NCI-H2196 treated with DMSO at 0.1 percent for 48 hours (cell line): ENCODE measurements at regions not wholly inside any gene's neighbourhood (a gene's known extent, or its start where the extent isn't known, plus 50 kb on each side); places are given as distances from the start of the nearest gene placed in this dataset.

ENCODE experiments used
- DNase-seq: peaks from one replicate; lab custom pipeline; 2025; ENCODE audit not compliant: unreplicated experiment; lab: John Stamatoyannopoulos, UW

DNA sequence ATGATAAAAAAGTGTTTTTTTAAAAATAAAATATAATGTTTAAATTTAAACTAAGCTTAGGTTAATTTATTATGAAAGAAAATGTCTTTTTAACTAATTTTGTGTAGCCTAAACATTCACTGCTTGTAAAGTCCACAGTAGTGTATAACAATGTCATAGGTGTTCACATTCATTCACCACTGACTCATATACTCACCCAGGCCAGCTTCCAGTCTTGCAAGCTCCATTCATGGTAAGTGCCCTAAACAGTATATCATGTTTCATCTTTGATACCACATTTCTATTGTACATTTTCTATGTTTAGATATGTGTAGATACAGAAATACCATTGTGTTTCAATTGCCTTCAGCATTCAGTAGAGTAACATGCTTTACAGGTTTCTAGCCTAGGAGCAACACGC lies 530.3 kb downstream of the EPHA5 start:
- DNase-seq = no peak

DNA sequence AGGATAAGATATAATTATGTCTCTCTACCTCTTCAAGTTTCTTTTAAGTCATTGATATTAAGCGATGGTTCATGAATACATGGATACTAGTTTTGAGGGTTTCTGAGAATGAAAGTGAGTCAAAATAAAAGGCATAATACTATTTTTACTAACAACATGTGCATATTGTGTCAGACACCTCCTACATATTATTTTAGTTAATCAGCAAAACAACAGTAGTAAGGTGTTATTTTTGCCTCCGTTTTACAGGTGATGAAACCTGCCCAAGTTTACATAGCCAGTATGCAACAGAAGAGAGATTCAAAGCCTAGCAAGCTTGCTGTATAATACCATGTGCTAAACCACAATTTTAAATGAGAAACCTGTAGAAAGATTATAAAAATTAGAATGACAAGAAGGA lies 544.1 kb downstream of the EPHA5 start:
- no peak for DNase-seq

DNA sequence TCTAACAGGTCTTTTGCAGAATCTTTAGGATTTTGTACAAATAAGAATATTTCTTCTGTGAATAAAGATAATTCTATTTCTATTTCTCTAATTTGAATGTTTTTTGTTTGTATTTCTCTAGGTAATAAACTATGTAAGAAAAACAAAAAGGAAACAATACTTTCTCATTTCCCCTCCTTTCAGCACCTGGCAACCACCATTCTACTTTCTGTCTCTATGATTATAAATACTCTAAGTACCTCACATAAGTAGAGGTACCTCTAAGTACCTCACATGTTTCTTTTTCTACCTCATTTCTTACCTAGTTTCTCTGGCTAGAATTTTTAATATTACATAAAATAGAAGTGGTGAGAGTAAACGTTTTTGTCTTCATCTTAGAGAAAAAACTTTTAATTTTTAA lies 550.0 kb downstream of the EPHA5 start:
- DNase-seq = no peak

DNA sequence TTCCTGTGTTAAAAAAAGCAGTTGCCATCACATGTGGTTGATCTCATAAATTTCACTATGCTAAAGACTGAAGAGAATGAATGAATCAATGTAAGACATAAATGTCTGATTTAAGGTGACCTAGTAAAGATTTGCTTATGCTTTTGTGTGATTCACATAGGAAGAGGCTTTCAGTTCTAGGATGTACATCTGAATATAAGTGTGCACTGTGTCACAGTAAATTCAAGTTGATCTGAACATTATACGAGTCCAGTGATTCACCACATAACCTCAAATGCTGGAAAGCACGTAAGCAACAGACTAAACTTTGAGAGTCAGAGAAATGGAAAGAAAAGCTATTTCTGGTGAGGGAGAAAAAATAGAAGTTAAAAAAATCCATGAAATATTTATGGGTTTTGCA lies 567.9 kb downstream of the EPHA5 start:
- DNase-seq = no peak

DNA sequence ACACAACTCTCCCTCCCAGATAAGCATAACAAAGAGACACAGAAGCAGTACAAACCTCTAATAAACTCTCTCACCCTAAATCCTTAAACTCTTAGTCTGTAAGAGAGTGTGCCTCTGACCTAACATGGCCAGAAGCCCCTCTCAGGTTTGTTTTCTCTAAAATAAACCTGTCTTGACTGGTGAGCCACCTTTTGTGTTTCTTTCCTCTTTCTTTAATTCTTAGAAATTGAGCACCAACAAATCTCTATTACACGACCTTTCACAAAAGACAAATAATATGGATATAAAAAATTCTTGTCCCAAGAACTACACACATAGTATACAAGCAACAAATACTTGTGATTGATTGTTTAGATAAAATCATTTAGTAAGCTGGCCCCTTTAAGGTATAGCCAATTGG lies 573.7 kb downstream of the EPHA5 start:
- no peak for DNase-seq

DNA sequence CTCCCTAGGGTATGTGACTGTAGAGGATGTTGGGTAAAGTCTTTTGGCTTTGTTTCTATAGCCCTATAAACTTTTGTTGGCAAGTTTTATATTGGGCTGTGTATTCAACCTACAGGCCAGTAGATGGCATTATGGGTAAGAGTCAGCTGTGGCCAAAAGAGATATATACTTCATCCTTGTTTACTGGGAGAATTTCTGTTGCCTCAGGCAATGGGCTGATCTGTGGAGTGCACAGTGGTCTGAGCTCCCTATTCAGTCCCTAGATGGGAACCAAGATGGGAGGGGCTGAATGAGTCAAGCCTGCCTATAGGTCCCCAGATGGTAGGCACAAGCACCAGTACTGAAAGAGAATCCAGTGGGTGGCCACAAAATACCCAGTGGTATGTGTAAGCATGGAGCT lies 580.6 kb downstream of the EPHA5 start:
- no peak for DNase-seq

DNA sequence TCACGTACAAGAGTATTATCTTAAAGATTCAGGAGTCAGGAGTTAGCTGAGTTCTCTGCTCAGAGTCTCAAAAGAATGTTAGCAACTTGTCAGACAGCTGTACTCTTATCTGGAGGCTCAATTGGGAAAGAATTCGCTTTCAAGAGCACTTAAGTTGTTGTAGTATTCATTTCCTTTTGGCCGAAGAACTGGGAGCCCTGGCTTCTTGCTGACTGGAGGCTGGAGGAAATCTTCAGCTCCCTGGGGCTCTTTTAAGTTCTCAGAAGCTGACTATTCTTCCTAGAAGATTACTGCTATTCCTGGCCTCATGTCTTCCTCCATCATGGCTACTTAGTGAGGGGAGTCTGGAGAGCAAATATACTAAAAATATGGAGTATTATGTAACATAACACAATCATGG lies 587.2 kb downstream of the EPHA5 start:
- DNase-seq = no peak

DNA sequence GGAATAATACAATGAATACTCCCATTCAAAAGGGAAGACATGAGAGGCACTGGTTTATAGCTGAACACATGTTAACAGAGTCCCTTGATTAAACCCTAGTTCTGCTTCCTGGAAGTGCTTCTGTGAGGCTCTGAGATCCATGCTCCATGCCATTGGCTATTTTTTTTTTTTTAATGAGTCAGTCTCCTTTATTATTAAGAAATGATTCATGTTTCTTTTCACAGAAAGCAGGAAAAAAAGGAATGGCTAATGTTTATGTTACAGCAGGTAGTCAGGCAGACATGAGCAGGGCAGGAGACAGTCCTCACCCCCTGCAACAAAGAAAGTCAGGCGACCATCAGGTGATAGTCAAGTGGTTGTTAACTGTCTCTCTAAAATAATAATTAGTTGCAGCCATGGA lies 598.7 kb downstream of the EPHA5 start:
- DNase-seq = no peak

DNA sequence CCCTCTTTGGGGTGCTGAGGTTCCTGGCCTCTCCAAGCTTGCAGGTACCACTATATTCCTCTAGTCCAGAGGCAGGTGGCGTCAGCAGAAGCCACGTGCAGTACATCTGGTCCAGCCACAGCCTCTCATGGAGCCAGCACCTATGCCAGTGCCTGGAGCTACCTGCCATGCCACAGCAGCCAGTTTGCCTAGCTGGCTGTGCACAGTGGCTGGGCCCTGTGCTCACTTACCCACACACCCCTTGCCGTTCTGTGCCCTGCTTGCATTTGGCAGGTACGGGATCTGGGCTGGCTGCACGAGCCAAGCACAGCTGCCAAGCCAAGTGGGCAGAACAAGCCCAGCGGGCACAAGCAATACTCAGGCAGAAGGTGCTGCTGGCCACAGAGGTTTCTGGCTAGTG lies 601.1 kb downstream of the EPHA5 start:
- DNase-seq = no peak

DNA sequence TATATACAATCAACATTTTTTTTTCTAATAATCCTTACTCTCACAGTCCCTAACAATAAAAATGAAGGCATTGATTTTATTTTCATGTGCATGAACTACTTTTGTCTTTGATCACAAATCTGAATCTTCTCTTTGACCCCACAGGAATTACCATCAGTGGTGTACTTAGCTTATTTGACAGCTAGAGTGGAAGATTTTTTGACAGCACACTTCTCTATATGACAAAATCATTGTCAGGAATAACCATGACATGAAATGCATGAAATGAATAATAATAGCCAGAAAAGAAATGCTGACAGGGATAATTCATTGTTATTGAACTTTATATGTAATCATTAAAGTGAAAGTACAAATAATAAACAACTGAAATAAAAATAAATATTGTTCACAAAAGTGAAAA lies 604.2 kb downstream of the EPHA5 start:
- no peak for DNase-seq

DNA sequence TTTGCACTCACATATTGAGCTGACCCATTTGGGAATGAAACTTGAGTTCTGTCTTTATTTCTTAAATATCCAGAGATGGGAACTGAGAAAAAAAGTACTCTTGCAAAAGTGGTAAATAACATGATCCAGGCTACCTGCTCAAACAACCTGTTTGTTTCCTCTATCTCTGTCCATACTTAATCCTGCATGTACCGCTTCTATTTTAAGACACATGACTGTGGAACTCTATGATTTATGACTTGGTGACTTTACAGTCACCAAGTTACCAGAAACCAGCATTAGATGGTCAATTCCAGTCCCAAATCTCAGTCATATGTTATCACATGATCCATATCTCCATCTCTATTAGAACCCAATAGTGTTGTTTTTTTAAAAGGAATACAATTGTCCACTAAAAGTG lies 606.7 kb downstream of the EPHA5 start:
- no peak for DNase-seq

DNA sequence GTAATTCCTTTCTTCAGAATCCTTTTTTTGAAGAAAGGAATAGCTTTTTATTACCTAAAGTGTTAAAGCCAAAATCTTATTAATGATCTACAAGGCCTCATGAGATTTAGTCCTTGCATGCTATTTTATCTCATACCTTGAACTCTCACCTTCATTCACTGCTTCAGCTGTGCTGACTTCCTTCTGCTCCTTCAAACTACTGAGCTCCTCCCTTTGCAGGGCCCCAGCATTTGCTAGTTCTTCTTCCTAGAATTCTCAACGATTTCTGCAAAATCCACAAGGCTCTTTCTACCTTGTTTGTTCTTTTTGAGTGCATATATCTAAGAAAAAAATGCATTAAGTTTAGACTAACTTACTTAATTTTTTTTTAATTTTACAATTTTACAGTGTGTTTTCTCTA lies 619.5 kb downstream of the EPHA5 start:
- DNase-seq = no peak

DNA sequence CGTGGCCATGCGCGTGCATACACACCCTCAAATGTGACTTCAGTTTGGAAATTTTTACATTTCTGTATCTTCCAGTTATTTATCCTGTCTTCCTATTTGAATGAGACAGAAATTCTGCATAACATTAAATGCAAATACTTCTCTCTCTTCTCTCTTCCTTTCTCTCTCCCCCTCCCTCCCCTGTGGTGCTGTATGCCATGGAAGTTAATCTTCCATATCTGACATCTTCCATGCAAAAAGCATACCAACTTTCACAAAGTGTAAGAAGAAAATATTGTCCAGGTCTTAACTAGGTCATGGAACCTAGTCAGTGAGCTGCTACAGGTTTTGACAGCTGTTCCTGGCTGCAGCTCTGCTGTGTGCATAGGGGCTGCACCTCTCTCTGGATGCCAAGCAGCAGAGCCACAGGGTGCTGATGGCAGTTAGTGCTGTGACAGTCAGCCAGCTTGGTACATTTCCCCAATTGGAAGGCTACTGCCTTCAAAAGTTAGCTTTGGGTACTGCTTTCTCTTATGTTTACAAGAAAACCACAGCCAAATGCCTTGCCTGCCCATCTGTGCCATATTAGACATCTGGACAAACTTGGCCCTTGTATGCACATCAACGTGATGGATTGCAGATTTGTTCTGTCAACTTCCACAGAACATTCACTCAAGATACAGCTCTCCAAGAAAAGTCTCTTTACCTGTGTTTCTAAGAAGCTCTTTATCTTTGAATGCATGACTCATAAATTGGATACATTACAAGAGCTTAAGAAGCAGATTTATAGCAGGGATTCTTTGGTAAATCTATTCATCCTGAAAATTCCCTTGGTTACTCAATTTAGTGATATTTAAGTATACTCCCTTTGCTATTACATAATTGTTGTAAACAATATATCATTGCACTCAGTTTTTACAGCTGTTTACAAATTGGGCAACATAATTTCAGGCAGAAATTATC lies 623.8 kb downstream of the EPHA5 start:
- no peak for DNase-seq

DNA sequence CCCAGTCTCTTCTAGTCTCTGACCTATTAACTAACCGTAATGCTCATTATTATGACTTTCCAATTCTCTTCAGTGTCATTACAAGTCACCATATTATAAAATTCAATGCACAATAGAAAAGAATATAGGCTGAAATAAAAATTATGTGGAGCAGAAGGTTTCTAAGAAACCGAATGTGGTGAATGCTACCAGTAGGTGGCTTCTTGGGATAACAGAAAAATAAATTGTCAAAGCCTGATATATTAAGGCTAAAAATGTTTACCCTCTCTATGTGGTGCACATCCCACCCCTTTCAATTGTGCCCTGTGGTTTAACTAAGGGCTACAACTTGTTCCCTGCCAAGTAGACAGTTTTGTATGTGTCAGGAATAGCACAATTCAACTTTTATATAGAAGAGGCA lies 624.6 kb upstream of the TECRL start:
- DNase-seq = no peak

DNA sequence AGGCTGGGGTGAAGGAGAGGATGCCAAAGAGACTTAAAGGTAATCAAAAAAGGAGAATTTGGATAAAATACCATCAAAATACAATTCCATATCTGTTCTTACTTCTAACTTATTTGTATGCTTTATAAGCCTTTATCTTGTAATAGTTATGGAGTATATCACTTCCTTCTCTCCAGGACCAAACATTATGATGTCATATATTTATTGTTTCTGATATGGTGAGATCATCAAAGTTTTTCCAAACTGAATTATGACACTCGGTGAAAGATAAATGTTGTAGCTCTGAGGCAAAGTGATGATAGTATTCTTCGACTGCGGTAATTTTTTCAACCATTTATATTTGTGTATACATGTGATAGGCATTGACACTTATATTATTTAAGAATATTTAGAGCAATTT lies 619.3 kb upstream of the TECRL start:
- no peak for DNase-seq

DNA sequence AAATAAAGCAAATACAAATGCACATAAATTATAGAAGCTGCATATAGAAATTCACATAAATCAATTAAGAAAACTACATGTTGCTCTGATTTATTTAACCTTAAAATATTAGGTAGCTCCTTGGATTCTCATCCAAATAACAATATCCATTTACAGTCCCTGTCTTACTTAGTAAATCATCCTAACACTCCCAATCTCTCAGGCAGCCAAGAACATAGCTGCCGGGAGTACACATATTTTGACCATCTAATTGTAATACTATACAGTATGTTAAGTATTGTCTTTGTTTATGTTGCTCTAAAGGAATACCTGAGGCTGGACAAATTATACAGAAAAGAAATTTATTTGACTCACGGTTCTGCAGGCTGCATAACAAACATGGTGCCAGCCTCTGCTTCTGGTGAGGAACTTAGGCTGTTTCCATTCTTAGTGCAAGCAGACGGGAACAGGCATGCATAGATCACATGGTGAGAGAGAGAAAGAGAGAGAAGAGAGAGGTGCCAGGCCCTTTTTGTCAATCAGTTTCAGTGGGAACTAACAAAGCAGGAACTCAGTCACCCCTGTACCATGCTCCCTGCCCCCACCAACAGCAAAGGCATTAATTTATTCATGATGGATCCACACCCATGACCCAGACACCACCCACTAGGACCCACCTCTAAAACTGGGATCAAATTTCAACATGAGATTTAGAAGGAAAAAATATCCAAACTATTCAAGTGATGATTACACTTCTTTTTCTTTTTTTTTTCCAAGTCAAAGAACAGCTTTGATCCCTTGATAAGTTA lies 614.8 kb upstream of the TECRL start:
- no peak for DNase-seq

DNA sequence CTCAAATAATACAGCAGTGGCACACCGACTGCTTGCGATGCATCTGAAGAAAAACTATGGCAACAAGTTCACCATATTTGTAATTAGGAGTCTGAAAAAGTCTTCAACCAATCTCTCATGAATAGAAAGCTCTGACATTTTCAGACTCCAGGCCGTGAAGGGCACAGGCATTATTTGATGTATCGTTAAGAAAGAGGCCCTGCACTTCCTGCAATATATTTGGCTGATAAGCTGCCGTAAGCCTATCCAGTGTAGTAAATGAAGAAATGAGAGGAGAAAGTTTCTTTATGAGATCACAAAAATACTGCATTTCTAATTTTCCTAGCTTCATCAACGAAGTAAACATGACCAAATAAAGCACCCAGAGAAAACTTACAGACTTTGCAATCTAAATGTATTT lies 613.8 kb upstream of the TECRL start:
- DNase-seq = no peak

DNA sequence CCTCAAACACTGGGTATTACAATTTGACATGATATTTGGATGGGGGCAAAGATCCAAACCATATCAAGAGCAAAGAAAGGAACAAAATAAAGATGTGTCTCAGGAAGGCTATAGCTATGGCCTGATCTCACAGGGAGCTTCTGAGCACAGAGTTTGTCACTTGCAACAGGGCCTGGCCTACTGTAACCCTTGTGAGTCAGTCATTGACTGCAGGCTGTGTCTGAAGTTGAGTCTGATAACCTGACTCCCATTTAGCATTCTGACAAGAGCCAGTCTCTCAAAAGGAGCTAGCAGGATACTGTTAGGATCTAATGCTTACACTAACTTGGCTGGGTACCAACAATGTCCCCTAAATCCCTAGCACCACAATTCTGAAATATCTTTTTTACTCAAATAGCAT lies 612.5 kb upstream of the TECRL start:
- no peak for DNase-seq

DNA sequence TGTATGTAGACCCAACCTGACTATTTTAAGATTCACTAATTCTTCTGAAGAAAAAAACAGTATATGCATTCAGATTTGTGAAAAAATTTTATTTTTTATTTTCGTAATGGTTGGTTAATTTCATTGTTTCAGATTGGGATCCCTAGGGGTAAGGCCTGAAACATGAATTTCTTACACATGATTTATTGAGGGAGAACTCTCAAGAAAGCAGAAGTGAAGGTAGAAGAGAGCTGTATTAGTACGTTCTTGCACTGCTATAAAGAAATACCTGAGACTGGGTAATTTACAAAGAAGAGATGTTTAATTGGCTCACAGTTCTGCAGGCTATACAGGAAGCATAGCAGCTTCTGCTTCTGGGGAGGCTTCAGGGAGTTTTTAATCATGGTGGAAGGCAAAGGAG lies 611.9 kb upstream of the TECRL start:
- no peak for DNase-seq

DNA sequence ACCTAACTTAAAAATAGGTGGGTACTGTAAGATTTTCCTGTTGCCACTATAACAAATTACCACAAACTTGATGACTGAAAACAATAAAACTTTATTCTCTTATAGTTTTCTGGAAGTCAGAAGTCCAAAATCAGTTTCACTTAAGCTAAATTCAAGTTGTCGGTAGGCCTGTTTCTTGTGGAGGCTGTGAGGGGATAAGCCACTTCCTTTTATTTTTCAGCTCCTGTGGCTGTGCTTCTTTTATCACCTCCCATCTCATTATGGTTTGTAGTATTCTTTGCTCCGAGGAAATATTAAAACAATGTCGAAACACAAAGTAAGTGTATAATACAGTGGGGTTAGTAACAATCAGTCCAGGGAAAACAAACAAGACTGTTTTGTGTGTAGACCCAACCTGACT lies 610.5 kb upstream of the TECRL start:
- no peak for DNase-seq

DNA sequence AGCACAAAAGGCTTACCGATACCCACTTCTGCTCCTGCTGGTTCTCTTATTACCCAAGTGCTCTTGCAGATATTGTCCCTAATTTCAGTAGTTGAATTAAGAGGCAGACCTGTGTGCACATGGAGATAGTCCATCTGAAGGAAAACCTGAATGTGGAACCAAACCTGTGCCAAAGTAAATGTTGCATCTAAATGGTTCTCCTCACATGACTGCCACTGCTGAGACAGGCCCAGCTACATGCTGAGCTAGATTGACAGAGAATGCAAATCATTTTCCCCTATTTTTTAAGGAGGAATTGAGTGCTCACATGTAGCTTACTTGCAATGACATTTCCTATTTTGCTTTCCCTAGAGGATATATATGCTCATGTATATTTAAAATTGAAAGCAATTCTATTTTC lies 609.1 kb upstream of the TECRL start:
- DNase-seq = no peak

DNA sequence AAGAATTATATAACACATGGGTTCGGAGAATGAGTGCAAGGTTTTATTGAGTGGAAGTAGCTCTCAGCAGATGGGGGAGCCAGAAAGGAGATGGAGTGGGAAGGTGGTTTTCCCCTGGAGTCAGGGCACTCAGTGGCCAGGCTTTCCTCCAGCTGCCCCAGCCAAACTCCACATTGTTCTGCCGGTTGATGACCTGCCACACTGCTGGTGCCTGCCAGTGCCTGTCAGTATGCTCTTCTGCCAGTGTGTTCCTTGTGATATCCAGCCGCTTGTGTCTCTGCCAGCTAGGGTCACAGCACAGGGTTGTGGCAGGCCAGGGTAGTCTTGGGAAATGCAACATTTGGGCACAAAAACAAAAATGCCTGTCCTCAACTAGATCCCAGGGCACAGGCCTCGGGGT lies 604.8 kb upstream of the TECRL start:
- no peak for DNase-seq
